ENCODE measurements at regions not wholly inside any gene's neighbourhood (a gene's known extent, or its start where the extent isn't known, plus 50 kb on each side); places are given as distances from the start of the nearest gene placed in this dataset.

- TF ChIP-seq CTCF (IDR thresholded peaks at IDR 0.05) (no peak), NFE2L2 (conservative IDR thresholded peaks at IDR 0.05; ENCODE audit: low read length) (no peak), FOSL2 (IDR thresholded peaks at IDR 0.05) (no peak), FOSL2 (CRISPR knock-in tag; IDR thresholded peaks at IDR 0.05) (no peak), HOXB13 (CRISPR knock-in tag; IDR thresholded peaks at IDR 0.05; ENCODE audit: low read depth) (no peak), RFX5 (IDR thresholded peaks at IDR 0.05) (no peak), E2F6 (IDR thresholded peaks at IDR 0.05; ENCODE audit: borderline replicate concordance, low read depth) (no peak), EP300 (IDR thresholded peaks at IDR 0.05) (no peak), POLR2AphosphoS2 (conservative IDR thresholded peaks at IDR 0.05; ENCODE audit: low read length) (no peak), POLR2A (IDR thresholded peaks at IDR 0.05; ENCODE audit: low read length) (no peak)
These were observed 159.2 kb upstream of the FAM241A start for GRCh38 chr4:111986095-111986494.
